Prostate gland (tissue), 2 donors: ENCODE measurements at regions not wholly inside any gene's neighbourhood (a gene's known extent, or its start where the extent isn't known, plus 50 kb on each side); places are given as distances from the start of the nearest gene placed in this dataset.

Experiments
- CTCF ChIP-seq, 4 experiments: fragments of 200-600 bp in 2 of 4; fragments of 450-650 bp in 2 of 4; sonication (generic) in 2 of 4; IDR thresholded peaks; 1 replicate in 3 of 4; 2 replicates in 1 of 4; pipeline ENCODE4 v1.5.1; 2016 to 2019; ENCODE audit warnings: antibody characterized with exemption in 4 of 4, mild to moderate bottlenecking in 2 of 4, moderate library complexity in 2 of 4
- POLR2A ChIP-seq: fragments of 450-650 bp; IDR thresholded peaks from one replicate; pipeline ENCODE4 v1.6.1; 2016; ENCODE audit warnings: antibody characterized with exemption, mild to moderate bottlenecking

- no peak for TF ChIP-seq CTCF (IDR thresholded peaks at IDR 0.05)
- TF ChIP-seq POLR2A = no peak
These were observed 655.2 kb downstream of the HDGFL1 start for GRCh38 chr6:23224540-23224939.
